Activated CD8-positive, alpha-beta T cell treated with anti-CD3 and anti-CD28 coated beads for 36 hours (primary cell): ENCODE measurements at regions not wholly inside any gene's neighbourhood (a gene's known extent, or its start where the extent isn't known, plus 50 kb on each side); places are given as distances from the start of the nearest gene placed in this dataset.

ENCODE experiments used
- ATAC-seq: fragments of 200-7000 bp; cut with Tn5 transposase; one replicate; pipeline ENCODE4 v1.10.0; 2021; ENCODE audit warnings: mild to moderate bottlenecking, moderate library complexity
- CTCF ChIA-PET: fragments of 350-600 bp; sonication (Branson Sonifier 250); formaldehyde crosslinking; loops from one replicate; lab custom pipeline; 2021; ENCODE audit warnings: antibody characterized with exemption; lab: Charles Lee
- POLR2A ChIA-PET: fragments of 350-600 bp; sonication (Branson Sonifier 250); formaldehyde crosslinking; loops from one replicate; lab custom pipeline; 2021; ENCODE audit warnings: antibody characterized with exemption; lab: Charles Lee
- DNase-seq: peaks from one replicate; pipeline ENCODE4 v3.0.0-alpha.2; 2020
- H3K27ac Mint-ChIP-seq: one replicate; pipeline ENCODE4 v1.8.0; 2021; ENCODE audit warnings: mild to moderate bottlenecking, mixed read lengths
- H3K27me3 Mint-ChIP-seq: one replicate; pipeline ENCODE4 v1.8.0; 2021; ENCODE audit warnings: mixed read lengths
- H3K36me3 Mint-ChIP-seq: one replicate; pipeline ENCODE4 v1.8.0; 2021; ENCODE audit warnings: low read depth, mixed read lengths
- H3K4me1 Mint-ChIP-seq: one replicate; pipeline ENCODE4 v1.8.0; 2021; ENCODE audit warnings: low read depth, mixed read lengths
- H3K4me3 Mint-ChIP-seq: one replicate; pipeline ENCODE4 v1.8.0; 2021; ENCODE audit warnings: mild to moderate bottlenecking, moderate library complexity, mixed read lengths
- H3K9me3 Mint-ChIP-seq: one replicate; pipeline ENCODE4 v1.8.0; 2021; ENCODE audit warnings: mixed read lengths
- intact Hi-C: fragments of 100-400 bp; cut with micrococcal nuclease; formaldehyde crosslinking; loops from one replicate; pipeline ENCODE4 v1.10.0; 2022
- TF ChIP-seq, protein P1 (sequence below): fragments of 200-600 bp; IDR thresholded peaks from one replicate; pipeline ENCODE4 v1.8.0; 2022; ENCODE audit warnings: antibody characterized with exemption, mild to moderate bottlenecking

DNA sequence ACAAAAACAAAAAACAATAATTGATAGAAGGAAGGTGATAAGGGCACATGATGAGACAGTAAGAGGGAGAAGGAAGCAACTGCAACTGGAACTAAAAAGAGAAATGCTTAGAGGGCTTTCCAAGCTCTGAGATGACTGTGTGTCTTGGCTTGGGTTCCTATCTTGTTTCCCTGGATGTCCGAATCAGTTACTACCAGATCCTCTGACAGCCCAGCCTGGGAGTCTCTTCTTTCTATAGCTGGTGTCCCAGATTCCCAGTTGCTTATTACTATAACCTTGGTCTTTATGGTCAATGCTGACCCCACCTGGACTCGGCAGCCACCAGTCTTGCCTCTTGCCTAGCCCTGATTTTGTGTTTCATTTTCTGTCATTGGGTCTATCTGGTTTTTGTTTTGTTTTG, 116.4 kb downstream of the RFC3 start:
- ChIA-PET POLR2A (no interaction called here), CTCF (no interaction called here)
- no peaks in the 10 kb centered on the region for H3K4me1 Mint-ChIP-seq
- no peak for DNase-seq
- no peak overlapping the region for H3K4me3 Mint-ChIP-seq
- no peaks in the 10 kb centered on the region for H3K27me3 Mint-ChIP-seq
- no peaks in the 10 kb centered on the region for H3K36me3 Mint-ChIP-seq
- ATAC-seq: no peak
- H3K9me3 Mint-ChIP-seq: no peaks in the 10 kb centered on the region
- H3K27ac Mint-ChIP-seq: no peak overlapping the region
- TF ChIP-seq, protein P1, sequence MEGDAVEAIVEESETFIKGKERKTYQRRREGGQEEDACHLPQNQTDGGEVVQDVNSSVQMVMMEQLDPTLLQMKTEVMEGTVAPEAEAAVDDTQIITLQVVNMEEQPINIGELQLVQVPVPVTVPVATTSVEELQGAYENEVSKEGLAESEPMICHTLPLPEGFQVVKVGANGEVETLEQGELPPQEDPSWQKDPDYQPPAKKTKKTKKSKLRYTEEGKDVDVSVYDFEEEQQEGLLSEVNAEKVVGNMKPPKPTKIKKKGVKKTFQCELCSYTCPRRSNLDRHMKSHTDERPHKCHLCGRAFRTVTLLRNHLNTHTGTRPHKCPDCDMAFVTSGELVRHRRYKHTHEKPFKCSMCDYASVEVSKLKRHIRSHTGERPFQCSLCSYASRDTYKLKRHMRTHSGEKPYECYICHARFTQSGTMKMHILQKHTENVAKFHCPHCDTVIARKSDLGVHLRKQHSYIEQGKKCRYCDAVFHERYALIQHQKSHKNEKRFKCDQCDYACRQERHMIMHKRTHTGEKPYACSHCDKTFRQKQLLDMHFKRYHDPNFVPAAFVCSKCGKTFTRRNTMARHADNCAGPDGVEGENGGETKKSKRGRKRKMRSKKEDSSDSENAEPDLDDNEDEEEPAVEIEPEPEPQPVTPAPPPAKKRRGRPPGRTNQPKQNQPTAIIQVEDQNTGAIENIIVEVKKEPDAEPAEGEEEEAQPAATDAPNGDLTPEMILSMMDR: no peak
- intact Hi-C loops: no loop called here

DNA sequence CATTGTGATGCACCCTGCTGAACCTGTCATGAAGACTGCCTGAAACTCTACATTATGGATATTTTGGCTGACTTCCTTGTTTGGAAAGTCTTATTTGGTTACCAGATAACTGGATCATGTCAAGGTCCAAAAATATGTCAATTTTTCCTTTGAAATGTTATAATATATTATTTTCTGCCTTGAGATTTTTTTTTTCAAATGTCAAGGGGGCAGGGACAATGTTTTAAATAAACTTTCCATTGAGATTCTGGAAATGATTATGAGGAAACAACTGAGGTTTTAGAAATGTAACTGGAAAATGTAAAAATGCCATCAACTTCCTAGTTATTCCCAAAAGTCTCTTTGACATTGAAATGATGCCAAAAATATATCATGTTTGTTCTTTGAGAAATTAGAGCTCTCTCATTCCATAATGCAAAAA, 117.0 kb downstream of the RFC3 start:
- no peaks in the 10 kb centered on the region for H3K27me3 Mint-ChIP-seq
- H3K9me3 Mint-ChIP-seq: no peaks in the 10 kb centered on the region
- H3K4me1 Mint-ChIP-seq: no peaks in the 10 kb centered on the region
- H3K27ac Mint-ChIP-seq: no peak overlapping the region
- POLR2A ChIA-PET: no interaction called here
- CTCF ChIA-PET: no interaction called here
- no peaks in the 10 kb centered on the region for H3K36me3 Mint-ChIP-seq
- no peak overlapping the region for H3K4me3 Mint-ChIP-seq
- intact Hi-C loops: no loop called here
- DNase-seq: no peak
- ATAC-seq: no peak
- TF ChIP-seq, protein P1: no peak

DNA sequence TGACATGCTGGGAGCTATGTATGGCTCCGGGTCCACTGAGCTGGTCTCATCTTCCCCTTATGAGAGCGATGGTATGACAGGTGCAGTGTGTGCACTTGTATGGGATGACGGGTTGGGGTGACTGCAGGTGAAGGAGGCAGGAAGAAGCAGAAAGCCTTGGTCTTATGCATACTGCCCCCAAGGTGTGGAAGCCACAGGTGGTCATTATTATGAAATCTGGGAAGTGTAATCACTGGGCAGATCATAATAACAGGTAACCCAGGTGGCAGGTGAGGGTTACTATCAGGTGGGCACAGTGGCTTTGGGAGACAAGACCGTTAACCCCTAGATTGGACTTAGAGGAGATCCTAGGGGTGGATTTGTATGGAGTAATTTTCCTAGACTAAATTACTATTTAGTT, 118.0 kb downstream of the RFC3 start:
- Mint-ChIP-seq H3K4me3 (no peak overlapping the region), H3K4me1 (no peaks in the 10 kb centered on the region), H3K27ac (no peak overlapping the region), H3K27me3 (no peaks in the 10 kb centered on the region), H3K36me3 (no peaks in the 10 kb centered on the region), H3K9me3 (no peaks in the 10 kb centered on the region)
- TF ChIP-seq, protein P1: no peak
- ATAC-seq (no peak), DNase-seq (no peak)
- CTCF ChIA-PET: no interaction called here
- POLR2A ChIA-PET: no interaction called here
- intact Hi-C loops: no loop called here

DNA sequence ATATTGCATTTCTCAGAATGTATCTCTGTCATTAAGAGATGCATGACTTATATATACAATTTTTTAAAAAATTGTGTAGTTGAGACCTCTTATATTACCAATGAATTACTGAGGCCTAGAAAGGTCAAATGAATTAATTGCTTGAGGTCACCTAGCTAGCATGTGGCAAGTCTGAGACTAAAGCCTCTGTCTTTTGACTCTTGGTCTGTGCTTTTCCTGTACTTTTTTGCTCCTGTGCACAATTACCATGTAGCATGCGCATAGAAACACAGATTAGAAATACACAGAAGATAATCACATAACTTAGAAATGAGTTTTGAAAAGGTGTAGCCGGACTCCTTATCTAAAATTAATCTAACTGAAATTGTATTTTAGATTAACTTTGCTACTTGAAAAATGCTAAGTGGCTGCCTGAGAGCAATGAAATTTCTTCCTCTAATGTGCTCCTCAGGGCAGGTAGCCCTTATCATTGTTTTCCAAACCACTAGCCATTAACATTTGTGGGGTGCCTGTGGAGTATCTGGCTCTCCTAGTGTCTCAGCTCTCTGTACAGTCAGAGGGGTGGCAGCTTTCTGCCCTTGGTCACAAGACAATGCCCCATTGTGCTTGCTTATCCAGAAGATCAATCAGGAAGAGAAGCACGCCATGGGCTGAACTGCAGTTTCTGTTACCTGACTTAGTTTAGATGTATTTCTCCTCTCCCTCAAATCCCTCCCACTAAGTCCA, 119.6 kb downstream of the RFC3 start:
- no peak for ATAC-seq
- ChIA-PET POLR2A (no interaction called here), CTCF (no interaction called here)
- H3K27ac Mint-ChIP-seq: no peak overlapping the region
- H3K4me3 Mint-ChIP-seq: no peak overlapping the region
- DNase-seq: no peak
- intact Hi-C loops: no loop called here
- H3K27me3 Mint-ChIP-seq: no peaks in the 10 kb centered on the region
- no peaks in the 10 kb centered on the region for H3K4me1 Mint-ChIP-seq
- H3K36me3 Mint-ChIP-seq: no peaks in the 10 kb centered on the region
- no peaks in the 10 kb centered on the region for H3K9me3 Mint-ChIP-seq
- TF ChIP-seq, protein P1: no peak

DNA sequence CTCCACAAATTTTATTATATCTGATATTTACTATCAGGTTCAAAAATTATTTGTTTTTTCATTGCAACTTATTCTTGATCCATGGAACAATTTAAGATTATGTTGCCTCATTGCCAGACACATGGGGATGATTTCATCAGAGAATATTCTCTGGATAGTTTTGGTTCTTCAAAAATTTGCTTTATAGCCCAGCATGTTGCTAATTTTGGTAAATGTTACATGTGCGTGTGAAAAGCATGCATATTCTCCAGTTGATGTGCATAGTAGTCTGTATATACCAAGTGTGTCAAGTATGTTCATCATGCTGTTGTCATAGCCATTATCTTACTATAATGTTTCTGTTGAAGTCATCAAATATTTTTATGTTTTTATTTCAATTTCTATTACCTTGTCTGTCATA, 122.3 kb downstream of the RFC3 start:
- ChIA-PET POLR2A (no interaction called here), CTCF (no interaction called here)
- Mint-ChIP-seq H3K36me3 (no peaks in the 10 kb centered on the region), H3K27me3 (no peaks in the 10 kb centered on the region), H3K27ac (no peak overlapping the region), H3K4me3 (no peak overlapping the region), H3K4me1 (no peaks in the 10 kb centered on the region), H3K9me3 (no peaks in the 10 kb centered on the region)
- DNase-seq (no peak), ATAC-seq (no peak)
- intact Hi-C loops: no loop called here
- TF ChIP-seq, protein P1: no peak
